EL (cell line): ENCODE measurements at regions not wholly inside any gene's neighbourhood (a gene's known extent, or its start where the extent isn't known, plus 50 kb on each side); places are given as distances from the start of the nearest gene placed in this dataset.
A peak's percentile ranks its signal among the peaks of the same experiment; 100 is the strongest.
"Not testable (repeated sequence)": the region's sequence is repeated elsewhere in the genome, so short reads cannot be mapped to it uniquely, and the experiment has no call there.

Experiments
- DNase-seq: peaks from one replicate; pipeline ENCODE4 v3.0.0-alpha.2; 2016

- DNase-seq: no peak
These were observed 71.2 kb downstream of the RMI2 start for GRCh38 chr16:11416228-11417001.

DNA sequence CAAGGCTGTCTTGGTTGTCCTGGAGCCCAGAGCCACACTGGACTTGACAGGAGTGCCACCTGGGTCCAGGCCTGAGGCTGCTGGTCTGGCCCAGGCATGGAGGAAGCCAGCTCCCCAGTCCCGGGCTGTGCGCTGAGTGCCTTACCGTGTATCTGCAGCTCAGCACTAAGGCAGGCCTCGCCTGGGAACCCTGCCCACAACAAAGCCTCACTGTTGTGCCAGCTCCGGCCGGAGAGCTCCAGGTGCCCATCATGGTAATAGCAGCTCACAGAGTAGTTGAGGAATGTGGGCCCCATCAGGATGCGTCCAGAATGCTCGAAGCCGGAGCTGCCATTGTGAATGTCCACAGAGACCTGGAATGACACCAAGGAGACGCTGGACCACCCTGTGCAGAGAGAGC, 72.2 kb downstream of the RMI2 start:
- no peak for DNase-seq

GRCh38 chr16:11418506-11418905, 73.2 kb downstream of the RMI2 start:
- no peak for DNase-seq

GRCh38 chr16:11420067-11420466, 74.8 kb downstream of the RMI2 start:
- DNase-seq: not testable (repeated sequence)

- DNase-seq: no peak
These were observed 75.6 kb downstream of the RMI2 start for GRCh38 chr16:11420895-11421294.

DNA sequence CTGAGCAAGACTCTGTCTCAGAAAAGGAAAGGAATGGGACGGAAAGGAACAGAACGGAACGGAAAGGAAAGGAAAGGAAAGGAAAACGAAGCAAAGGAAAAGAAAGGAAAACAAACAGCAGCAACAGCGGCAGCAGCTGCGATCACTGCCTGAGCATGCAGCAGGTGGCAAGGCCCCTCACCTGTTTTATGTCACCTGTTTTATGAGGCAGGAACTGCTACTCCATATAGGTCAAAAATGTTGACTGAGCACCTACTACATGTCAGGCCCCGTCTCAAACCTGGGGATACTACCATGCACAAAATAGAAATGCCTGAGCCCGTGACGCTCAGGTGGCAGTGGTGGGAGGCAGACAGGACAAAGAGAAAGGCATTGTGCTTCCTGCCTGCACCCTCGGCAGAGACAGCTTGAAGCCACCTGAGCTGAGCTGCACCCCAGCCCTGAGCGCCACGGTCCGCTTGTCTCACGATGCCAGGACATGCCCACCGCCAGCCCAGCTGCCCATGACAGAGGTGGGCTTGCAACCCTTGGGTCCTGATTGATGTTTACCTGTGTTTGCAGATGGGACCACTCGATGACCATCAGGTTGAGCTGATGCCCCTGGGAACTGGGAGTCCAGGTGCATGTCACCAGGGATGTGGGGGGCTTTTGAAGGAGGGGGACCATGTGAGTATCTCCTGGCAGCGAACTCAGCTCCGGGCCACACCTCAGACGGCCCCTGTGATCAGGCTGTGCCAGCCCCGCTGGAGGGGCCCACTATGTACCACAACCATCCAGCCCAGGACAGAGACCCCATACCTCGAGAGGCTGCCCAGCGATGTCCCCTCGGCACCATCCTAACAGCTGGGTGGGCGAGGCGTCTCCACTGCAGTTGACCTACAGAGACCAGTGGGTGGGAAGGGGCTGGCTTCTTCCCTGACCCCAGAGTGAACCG, 77.4 kb downstream of the RMI2 start:
- no peak for DNase-seq

DNA sequence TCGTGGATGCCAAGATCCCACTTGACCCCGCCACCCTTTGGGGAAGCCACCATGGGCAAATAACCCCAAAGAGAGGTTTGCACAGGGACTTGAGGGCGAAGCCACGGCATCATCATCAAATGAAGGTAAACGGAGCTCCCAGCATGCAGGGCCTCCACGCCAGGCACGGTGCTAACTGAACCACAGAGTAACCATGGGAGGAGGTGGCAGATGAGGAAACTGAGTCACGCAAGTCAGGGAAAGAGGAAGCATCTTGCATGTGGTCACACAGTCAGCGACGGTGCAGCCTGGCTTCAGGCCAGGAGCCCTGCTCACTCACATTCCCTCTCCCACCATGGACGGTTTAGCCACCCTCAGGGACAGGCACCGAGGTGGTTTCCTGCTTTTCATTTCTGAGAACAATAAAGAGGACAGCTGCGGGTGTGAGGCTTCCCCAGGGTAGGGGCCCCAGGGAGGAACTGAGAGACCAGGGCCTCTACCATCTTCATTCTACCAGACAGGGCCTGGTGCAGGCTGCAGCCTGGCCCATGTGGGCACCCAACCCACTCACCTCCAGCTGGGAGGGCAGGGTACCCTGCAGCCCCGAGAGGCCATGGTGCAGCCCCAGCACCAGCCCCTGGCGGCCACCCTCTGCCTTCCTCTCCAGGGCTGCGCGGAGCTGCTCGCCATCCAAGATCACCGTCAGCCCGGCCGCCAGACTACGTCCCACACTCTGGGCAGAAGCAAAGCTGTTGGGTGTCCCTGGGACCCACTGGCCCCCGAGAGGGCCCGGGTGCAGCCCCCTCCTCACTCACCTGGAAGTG, 78.3 kb downstream of the RMI2 start:
- no peak for DNase-seq

DNA sequence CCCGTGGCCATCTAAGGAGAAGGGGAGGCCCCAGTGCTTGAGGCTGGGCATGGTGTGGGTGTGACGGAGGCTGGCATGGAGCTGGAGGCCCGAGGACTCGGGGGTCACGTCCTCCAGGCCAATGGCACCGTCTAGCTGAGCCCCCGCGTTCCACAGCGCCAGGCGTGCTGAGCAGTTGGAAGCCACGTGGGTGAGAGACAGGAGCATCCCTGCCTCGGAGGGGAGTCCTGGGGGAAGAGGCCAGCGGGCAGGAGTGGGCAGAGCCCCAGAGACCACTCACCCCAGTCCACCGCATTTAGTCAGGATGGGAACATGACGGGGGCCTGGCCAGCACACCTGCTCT, 78.8 kb downstream of the RMI2 start:
- no peak for DNase-seq

DNA sequence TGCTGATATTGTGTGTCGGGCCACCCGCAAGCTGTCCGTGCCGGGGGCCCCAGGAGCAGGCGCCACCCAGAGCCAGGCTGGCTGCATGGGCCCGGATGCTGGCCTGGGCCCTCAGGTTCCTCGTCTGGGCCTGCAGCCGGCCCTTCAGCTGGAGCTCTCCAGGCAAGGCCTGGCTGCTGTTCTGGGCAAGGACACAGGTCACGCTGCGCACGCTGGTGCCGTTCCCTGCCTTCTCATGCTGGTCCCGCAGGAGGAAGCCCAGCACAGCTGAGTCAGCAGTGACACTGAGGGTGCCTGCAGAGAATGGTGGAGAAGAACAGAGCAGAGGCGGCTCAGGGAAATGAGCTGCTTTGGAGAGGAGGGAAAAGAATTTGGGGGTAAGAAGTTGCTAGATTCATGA, 79.9 kb downstream of the RMI2 start:
- no peak for DNase-seq

- no peak for DNase-seq
These were observed 83.3 kb downstream of the RMI2 start for GRCh38 chr16:11428623-11428953.

DNA sequence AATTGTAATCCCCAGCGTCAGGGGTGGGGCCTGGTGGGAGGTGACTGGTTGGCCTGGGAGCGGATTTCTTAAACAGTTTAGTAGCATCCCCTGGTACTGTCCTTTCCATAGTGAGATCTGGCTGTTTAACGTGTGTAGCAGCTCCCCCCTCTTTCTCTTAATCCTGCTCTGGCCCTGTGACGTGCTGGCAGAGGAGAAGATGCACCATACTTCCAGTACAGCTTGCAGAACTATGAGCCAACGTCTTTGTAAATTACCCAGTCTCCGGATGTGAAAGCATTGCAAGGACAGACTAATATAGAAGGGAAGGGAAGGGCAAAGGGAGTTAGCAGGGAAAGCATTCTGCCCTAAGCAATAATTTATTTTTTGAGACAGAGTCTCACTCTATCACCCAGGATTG, 83.9 kb downstream of the RMI2 start:
- no peak for DNase-seq

- no peak for DNase-seq
These were observed 84.6 kb downstream of the RMI2 start for GRCh38 chr16:11429823-11430222.

- no peak for DNase-seq
These were observed 85.5 kb downstream of the RMI2 start for GRCh38 chr16:11430601-11431317.

- DNase-seq: peak; percentile 34
These were observed 86.7 kb downstream of the RMI2 start for GRCh38 chr16:11431915-11432465.

GRCh38 chr16:11432856-11433395, 87.7 kb downstream of the RMI2 start:
- no peak for DNase-seq

- DNase-seq: no peak
These were observed 90.3 kb downstream of the RMI2 start for GRCh38 chr16:11435576-11435975.

- no peak for DNase-seq
These were observed 91.8 kb downstream of the RMI2 start for GRCh38 chr16:11437069-11437468.

DNA sequence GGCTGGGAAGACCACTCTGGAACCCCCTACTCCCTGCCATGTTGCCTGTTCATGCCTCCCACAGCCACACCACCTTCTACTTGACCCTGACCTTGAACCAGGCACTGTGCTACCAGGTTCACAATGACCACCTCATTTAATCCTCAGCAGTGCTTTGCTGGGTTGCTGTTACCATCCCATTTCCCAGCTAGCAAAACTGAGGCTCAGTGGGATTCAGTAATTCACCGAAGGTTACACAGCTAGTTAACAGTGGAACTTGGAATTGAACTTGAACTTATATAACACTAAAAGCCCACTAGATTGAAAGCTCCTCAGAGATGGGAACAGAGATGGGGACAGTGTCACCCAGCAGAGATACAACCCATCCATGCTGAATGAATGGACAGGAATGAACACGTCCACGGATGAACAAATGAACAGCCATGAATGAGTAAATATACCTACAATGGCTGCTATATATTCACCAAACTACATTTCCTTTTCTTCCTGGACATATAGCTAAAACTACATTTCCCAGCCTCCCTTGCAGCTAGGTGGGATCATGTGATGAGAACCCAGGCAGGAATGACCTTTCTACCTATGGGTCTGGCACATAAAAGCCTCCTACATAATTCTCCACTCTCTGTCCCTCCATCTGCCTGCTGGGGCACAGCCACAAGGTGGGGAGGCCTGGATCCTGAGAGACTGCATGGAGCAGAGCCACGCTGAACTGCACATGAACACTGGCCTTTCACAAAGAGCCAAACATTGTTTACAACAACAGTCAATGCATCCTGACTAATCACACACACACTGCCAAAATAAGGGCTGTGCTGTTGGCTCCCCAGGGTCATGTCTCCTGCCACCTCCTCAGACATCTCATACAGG, 94.8 kb downstream of the RMI2 start:
- no peak for DNase-seq

DNA sequence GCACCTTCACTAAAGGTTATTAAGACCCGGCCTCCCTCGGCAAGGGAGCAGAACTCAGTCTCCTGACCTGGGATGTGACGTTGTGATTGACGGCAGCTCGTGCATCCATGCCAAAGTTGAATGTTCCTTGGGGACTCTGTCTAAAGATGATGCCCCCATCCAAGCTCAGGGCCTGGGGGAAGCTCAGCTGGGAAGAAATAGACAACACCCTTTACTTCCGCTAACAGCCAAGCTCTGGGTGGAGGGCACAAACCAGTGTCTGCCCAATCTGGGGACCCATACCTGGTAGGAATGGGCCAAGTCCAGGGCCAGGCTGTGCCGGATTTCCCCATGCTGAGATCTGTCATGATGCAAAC, 95.4 kb downstream of the RMI2 start:
- no peak for DNase-seq

- DNase-seq: no peak
These were observed 100.2 kb downstream of the RMI2 start for GRCh38 chr16:11445486-11445885.

- no peak for DNase-seq
These were observed 101.4 kb downstream of the RMI2 start for GRCh38 chr16:11446566-11447119.
